NCI-H146 (cell line): ENCODE measurements at regions not wholly inside any gene's neighbourhood (a gene's known extent, or its start where the extent isn't known, plus 50 kb on each side); places are given as distances from the start of the nearest gene placed in this dataset.

ENCODE experiments used
- DNase-seq: peaks from one replicate; lab custom pipeline; 2025; lab: John Stamatoyannopoulos, UW

DNA sequence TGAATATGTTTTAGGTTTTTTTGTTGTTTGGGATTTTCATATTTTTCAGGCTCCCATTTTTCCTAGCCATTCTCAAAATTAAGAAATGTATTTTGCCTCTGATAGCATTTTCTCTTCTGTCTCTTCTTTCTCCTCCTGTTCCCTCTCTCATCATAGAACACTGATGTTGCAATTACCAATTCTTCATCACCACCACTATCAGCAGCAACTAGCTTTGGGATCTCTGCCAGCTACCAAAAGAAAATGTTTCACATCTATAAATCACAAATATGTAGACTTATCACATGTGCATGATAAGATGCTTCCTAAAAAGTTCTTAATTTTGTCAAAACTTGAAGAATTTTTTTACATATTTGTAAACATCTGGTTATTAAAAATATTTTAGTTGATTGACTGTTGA lies 887.1 kb downstream of the MAT2B start:
- DNase-seq = no peak

DNA sequence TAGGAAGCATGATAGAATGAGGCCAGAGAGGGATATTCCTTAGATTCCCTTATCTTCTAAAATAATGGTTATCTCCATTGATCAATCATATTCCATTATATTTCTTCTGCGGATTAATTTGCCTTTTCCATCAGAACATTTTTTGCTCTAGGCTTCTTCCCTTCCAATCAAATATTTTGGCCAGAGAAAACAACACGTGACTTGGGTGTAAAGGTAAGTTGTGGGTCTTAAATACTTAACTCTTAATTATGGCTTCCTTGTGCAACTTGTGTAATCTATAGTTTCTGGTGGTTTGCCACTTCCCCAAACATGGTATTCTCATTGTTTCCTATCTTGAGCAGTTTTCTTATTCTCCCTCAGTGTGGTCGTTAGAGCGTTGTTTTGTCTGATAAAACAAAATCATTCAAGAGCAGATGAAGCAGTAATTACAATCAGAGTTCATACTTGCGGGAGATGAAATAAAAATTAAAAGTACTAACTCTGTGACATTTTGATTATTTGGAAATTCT lies 889.3 kb downstream of the MAT2B start:
- no peak for DNase-seq

DNA sequence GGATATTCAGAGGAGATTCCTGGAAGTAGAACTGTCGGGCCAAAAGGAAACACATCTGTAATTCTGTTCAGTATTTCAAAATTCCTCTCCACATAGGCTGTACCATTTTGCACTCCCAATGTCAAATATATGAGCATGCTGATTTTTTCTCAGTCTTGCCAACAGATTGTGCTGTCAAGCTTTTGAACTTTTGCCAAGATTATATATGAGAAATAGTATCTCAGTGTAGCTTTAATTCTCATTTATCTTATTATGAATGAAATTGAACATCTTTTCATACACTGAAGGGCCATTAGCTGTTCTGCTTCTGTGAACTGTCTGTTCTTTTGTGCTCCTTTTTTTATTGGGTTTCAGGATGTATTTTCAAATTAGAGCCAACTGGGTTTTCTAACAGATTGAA lies 907.1 kb downstream of the MAT2B start:
- no peak for DNase-seq

DNA sequence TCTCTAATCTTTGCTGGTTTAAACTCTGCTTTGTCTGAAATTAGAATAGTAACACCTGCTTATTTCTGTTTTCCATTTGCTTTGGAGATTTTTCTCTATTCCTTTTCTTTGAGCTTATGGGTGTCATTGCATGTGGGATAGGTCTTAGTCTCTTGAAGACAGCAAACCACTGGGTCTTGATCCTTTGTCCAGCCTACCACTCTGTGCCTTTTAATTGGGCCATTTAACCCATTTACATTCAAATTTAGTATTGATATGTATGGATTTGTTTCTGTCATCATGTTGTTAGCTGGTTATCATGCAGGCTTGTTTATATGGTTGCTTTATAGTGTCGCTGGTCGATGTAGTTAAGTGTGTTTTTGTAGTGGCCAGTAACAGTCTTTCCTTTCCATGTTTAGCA lies 914.7 kb downstream of the MAT2B start:
- DNase-seq = no peak

DNA sequence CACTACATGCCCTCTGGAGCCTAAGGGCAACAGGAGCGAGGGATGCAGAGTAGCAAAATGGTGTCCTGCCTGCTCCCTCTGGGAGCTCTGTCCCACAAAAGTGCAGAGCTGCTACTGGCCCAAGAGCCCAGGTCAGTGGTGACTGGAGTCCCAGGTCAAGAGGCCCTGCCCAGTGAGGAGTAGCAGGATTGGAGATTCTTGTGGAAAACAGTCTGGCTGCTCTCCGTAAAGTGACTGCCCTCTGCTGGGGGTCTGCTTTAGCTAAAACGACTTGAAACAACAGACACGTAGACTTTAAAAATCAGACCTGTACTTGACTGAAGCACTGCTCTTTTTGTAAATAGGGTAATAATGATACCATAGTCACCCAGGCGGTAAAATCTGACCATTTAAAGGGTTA lies 917.0 kb downstream of the MAT2B start:
- DNase-seq = no peak

DNA sequence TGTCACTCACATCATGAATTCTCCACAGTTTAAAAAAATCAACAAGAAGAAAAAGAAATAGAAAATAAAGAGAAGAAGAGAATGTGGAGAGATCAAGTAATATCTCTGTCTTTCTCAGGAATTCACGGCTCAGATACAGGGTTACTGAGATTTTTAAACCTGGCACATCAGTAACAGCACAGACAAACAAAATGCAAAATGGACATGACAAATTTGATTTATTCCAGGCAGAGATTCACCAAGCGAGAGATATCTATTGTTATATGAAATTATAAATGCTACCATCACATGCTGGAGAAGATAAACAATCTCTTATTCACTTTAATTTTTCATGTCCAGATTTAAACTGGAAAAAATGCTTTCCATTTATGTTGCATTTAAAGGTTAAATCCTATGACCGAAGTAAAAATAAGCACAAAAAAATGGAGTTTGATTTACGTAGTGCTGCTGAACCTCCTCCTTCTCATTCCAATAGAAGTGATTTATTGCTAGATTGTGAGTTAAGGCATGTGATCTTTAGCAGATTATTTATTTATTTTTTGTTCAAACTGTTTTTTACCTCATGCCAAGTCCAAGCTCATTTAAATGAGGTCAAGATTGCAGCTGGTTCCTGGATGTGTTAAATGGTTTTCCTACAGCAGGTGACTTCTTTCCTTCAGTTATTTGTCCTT lies 926.4 kb downstream of the MAT2B start:
- DNase-seq = no peak

DNA sequence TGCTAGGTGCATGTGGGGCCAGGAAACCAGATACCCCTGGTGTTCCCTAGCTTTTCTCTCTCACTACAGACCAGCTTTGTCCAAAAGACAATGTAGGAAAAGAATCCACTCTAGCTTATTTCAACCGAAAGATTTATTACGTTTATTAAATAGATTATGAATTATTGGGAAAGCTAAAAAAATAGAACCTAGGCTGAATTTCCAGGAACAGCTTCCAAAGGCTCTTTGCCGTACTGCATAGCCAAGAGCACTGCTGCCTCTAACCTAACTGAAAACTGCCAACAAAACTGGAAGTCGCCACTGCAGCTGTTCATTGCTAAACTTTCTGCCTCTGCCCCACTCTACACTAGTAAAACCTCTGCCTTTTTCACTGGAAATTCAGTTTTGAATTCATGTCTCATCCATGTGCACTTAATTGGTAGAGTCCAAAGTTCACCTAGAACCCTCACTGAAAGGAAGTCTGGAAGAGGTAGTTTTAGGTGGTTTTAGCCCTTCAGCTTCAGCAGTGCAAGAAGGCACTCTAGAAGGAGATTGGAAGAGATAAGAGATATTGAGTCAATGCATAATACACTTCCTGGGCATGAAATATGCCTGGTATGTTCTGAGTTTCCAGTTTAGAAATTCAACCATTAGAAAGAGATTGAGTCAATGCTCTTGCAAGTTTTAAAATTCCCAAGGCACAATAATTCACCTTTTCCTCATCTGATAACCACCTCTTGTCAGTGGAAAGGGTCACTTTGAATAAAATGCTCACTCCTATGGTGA lies 927.9 kb downstream of the MAT2B start:
- no peak for DNase-seq

DNA sequence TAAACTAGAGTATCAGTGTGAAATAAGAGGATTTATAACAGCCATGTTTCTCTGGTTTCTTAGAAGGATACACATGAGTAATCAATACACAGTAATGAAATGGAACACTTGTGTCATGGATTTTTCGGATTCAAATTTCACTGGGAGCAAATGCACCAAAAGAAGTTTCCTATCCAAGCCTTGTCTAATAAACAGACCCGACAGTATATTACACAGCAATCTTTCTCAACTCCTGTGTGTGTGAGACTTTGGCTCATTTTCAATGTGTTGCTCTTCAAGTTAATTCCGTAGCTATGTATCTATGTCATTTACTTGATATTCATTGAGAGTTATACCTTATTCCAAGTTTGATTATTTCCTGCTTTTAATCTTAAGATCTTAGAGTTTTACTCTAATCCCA lies 930.2 kb downstream of the MAT2B start:
- no peak for DNase-seq

DNA sequence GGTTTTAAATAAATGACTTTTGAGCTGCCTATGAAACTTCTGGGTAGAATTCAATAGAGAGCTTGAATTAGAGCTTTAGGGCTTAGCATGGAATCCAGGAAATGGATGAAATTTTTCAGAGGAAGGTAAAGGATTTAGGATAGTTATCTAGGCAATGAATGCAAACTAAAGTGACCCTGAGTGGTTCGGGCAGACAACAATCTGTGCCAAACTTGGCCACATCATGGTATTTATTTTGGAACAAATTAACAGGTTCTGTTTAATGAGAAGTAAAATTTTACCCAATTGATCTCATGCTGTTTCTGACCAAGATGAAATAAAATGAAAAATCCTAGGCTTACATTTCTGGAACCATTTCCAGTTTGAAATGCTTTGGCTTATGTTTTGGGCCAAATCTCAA lies 934.4 kb downstream of the MAT2B start:
- no peak for DNase-seq

DNA sequence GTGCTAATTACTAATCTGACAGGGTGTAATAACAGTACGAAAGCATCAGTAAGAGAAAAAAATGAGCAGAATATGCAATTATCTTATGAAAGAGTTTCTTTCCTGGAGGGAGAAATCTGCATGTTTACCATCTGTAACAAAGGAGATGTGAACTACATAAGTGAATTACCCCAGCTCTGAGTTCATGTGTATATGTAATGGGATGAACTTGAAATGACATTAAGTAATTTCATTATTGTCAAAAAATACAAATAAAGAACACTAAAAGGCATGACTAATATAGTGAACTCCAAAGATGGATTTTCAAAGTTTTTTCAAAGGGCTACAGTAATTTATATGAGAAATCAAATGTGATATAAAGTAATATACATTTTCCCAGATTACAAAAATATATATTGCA lies 944.0 kb downstream of the MAT2B start:
- no peak for DNase-seq

DNA sequence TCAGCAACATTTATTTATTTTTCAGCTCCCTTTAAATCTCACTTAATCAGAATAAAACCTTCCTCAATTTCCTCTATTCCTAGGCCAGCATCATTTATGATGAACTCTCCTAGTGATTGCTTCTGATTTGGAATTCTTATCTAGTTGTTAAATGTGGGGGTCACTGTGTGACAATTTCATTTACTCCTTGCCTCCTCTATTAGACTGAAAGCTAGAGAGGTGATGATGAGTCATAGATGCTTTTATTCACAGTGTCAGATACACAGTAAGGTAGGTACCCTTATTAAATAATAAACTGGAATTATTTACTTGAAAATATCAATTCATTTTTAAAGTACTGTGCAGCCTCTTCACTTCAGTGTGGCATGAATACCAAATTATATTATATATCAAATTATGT lies 960.6 kb downstream of the MAT2B start:
- DNase-seq = no peak

DNA sequence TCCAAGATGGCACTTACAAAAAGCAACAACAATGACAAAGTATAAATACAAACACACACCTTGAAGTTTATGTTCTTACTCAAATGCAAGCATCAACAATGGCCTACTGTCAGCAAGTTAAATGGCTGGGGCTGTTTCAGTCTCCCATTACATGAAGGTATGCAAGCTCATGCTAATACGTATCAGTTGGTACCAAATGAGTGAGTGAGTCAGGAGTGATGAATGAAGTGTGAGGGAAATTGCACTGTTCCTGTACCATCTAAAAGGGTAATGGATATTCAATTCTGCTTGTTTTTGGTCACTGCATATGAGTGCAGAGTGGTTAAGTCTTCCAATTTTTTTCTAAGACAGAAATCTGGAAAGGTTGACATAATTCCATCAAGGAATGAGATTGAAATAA lies 964.9 kb downstream of the MAT2B start:
- DNase-seq = no peak

DNA sequence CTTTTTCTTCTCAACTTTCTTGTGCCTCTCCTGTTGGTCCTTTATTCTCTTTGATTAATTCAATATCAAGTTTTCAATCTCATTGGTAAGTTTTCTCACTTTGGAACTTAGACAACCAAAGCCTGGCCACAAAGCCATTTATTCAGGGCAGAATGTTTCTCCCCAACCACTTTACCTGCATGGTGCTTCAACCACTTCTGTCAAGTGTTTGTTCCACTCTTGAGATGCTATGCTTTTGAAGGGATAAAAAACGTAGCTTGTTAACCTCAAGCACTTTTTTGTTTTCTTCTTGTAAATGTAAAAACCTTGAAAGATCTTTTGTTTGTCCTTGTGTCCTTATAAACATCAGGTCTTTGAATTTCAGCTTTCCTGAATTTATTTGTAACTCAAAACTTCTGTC lies 966.7 kb downstream of the MAT2B start:
- DNase-seq = no peak

DNA sequence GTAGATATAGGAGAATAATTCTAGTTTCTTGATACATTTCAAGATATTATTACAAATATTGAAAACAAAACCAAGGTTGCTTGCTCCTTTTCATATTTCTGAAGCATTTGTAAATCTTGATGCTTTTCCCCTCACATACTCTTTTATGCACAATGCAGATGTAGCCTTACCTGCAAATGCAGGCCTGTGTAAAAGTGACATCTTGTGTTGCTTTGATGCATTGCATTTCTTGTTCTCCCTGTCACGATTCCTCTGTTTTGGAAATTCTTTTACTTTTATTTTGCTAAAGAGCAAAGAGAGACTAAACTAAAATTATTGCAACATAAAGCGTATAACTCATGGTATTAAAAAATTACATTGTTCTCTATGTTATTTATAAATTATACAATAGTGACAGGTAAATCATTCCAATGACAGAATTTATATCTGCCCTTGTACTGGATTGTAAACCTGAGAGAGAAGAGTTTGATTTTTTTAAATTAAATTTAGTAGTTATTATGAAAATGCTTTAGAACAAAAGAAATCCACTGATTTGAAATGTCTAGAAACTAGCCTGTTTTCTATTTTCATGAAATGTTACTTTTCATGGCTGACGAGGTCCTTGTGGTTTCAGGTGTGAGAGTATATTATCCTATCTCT lies 970.0 kb downstream of the MAT2B start:
- DNase-seq = no peak

DNA sequence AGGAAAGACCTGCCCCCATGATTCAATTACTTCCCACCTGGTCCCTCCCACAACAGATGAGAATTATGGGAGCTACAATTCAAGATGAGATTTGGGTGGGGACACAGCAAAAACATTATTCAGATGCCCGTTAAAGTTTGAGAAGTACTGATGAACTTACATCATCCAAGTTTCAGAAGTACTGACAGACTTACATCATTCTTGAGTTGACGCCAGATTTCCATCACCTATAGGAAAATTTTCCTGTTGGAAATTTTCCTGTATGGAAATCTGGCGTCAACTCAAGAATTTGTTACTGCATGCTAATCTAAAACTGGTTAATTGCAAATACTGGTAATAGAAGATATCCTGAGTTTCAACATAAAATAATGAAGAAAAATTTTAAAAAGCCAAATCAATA lies 975.9 kb downstream of the MAT2B start:
- DNase-seq = no peak

DNA sequence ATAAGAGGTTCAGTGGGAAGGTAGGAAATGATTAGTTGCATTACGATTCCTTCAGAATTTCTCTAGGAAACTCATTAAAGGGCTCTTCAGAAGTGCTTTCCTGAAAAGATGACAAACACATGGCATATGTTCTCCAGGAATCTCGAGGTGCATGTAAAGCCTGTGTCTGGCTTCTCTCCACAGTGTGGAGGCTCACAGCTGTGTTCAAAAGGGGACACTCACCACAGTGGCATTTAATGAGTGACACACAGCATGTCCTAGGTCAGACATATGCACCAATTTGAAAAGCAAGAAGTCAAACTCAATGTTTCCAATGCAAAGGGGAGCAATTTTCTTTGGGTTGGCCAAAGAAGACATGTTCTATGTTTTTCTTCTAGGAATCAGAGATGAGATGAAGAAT lies 976.9 kb downstream of the MAT2B start:
- no peak for DNase-seq

DNA sequence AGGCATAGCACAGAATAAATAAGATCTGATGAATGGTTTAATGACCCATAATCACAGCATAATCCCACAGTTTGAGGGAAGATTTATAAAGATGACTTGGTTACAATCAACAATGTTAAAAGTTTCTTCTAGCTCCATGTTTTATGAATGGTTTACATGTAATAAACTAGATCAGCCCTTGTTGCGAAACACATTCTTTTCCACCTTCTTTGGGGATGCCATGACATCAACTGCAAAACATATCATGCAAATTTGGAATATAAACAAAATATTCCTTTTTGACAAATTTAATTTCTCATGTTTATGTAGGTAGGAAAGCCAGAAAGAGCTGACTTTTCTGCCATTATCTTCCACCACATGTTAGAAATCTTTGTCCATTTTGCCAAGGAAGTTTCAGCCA lies 979.5 kb downstream of the MAT2B start:
- no peak for DNase-seq

DNA sequence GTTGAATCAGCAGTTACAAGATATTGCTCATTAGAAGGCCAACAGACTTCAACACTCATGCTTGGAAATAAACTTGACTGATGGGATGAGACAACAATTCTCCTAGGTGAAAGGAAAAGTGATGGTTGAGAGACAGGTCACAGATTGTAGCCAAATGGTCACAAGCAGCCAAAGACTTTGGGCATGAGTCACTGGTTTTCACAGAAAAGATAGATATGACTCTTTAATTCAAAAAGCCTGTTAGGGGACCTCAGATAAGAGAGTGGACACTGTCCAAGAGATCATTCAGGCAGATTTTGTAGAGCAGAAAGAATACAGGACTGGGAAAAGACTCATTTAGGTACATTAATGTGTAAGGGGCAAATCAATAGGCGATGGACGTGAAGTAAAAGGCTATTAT lies 982.5 kb downstream of the MAT2B start:
- no peak for DNase-seq

DNA sequence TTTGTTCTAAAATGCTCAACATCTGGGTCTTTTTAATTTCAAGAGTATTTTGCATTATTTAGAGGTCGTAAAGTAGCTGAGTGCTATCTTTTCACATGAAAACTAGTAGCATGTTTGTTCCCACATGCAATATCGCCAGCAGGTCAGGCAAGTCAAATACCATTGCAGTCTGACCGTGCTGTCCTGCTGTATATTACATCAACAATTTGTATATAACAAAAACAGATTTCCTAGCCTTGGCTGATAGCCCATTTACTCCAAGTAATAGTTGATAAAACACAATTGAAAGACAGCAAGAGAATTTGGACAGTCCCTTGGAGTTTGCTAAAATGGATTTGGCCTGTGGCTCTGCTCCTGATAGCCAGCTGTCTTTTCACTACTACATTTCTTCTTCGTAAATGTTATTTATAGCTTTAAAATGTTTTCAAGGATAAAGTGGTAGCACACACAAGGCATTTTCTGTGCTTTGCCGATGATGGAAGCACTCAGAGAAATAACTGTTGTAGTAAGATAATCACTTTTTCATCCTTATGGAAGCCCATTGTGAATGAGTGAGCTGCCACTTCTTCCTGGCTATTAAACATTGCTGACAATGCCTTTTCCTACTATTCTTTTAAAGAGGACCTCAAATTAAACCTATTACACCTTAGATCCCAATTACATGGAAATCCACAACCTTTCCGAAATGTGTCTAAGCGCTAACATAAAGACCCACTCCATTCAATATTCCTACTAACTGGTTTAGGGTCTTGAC lies 992.1 kb downstream of the MAT2B start:
- no peak for DNase-seq

DNA sequence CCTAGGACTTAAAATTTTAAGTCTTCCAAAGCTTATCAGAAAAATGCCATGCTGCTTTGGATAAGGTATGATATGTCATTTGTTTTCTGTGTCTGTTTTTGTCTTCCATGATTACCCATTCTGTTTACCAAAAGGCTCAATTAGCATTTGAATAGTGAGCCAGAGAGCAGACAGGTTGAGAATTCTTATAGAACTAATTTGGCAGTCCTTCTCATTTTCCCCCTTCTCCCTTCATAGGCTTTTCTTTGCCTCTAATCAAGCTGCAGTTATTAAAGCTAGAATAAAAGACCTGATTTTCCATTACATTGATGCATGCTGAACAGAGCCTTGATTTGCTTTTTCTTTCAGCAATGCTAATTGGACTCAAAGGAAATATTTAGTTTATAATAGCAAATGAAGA lies 993.0 kb downstream of the MAT2B start:
- no peak for DNase-seq

DNA sequence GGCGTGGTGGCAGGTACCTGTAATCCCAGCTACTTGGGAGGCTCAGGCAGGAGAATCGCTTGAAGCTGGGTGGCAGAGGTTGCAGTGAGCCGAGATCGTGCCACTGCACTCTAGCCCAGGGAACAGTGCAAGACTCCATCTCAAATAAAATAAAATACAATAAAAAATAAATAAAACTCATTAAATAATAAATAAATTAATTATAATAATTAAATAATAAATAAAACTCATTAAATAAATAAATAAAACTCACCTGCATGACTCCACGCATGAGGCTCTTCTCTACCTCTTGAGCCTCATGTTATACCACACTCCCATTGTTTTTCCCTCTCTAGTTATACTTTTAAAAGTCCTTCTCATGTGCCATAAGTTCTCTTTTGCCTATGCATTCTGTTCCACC lies 995.4 kb downstream of the MAT2B start:
- no peak for DNase-seq

DNA sequence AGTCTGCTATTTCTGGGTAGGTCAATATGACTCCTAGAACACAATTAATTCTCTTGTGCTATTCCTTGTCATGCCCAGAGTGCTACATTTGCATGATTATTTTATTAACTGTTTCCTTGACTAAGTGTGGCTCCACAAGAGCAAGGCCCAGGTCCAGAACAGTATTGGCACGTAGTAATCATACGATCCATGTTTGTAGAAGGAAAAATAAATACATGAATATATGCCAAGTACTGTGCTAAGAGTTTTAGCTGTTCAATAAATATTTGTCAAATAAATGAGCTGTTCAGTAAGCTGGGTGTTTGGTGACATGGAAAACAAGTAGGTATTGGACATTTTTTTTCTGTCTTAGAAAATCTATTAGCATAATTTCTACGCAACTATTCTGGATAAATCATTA lies 995.9 kb downstream of the MAT2B start:
- DNase-seq = no peak
